KOPT-K1 (cell line): ENCODE measurements at regions not wholly inside any gene's neighbourhood (a gene's known extent, or its start where the extent isn't known, plus 50 kb on each side); places are given as distances from the start of the nearest gene placed in this dataset.

Experiments used
- H3K27ac ChIP-seq: fragments of 200-600 bp; sonication (generic); 2 replicates; pipeline ENCODE4 v1.5.1; 2016; ENCODE audit warnings: antibody characterized with exemption, mild to moderate bottlenecking, low read depth, low read length; ENCODE audit not compliant: poor library complexity, severe bottlenecking
- H3K36me3 ChIP-seq: fragments of 200-600 bp; sonication (generic); 2 replicates; pipeline ENCODE4 v1.5.1; 2017; ENCODE audit warnings: antibody characterized with exemption, mild to moderate bottlenecking, low read length, moderate library complexity; ENCODE audit not compliant: insufficient read depth
- H3K9me3 ChIP-seq: fragments of 200-600 bp; sonication (generic); 2 replicates; pipeline ENCODE4 v1.5.1; 2017; ENCODE audit warnings: antibody characterized with exemption, low read length, mild to moderate bottlenecking; ENCODE audit not compliant: insufficient read depth, poor library complexity, severe bottlenecking

DNA sequence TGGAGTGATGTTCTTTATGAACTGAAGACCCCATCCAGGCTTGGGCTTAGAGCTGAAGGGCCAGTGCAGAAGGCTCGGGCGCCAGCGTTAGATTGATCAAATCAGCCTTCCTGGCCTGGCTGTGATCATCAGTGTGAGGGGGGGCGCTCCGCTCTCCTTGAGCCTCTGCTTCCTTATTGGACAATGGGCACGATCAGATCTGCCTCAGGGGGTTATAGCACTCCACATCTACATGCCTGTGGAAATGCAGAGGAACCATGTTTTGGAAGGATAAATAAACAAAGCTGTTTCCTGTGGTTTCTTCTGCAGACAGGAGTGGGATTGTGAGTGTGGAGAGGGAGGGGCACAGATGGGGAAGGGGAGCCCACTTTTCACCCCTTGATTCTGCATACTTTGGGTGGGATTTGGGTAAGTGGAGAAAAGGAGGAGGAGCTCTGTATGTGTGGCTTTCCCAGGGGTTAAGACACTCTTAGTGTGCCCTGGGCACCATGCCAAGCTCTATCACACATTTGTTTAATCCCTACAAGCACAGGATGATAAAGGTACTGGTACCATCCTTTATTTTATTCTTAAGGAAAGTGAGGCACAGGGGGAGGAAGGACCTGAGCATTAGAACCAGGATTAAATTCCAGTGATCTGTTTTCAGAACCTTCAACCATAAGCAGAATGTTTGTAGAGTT is 150.5 kb downstream of the EN1 start:
- H3K36me3 ChIP-seq = no peaks in the 10 kb centered on the region
- no peaks in the 10 kb centered on the region for H3K9me3 ChIP-seq
- H3K27ac ChIP-seq = no peak overlapping the region

- no peaks in the 10 kb centered on the region for H3K9me3 ChIP-seq
- H3K27ac ChIP-seq = no peak overlapping the region
- H3K36me3 ChIP-seq = no peaks in the 10 kb centered on the region
Measured at GRCh38 chr2:118693287-118693822, 154.1 kb downstream of the EN1 start.

DNA sequence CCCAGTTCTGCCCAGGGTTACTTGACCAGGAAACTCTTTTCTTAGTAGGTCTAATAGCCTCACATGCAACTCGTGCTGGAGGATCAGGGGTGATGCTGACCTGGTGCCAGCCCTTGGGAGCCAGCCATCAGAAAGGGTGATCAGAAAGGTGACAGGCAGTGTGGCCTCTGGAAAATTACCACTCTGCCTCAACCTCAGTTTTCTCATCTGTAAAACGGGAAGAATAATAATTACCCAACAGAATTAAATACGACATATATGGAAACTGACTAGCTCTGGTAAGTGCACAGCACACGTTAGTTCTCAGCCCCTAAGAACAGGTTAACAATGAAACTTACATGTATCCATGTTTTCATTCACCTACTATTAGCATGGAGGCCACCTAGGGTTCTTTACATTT is 157.6 kb downstream of the EN1 start:
- Histone ChIP-seq H3K27ac (no peak overlapping the region), H3K36me3 (no peaks in the 10 kb centered on the region)

DNA sequence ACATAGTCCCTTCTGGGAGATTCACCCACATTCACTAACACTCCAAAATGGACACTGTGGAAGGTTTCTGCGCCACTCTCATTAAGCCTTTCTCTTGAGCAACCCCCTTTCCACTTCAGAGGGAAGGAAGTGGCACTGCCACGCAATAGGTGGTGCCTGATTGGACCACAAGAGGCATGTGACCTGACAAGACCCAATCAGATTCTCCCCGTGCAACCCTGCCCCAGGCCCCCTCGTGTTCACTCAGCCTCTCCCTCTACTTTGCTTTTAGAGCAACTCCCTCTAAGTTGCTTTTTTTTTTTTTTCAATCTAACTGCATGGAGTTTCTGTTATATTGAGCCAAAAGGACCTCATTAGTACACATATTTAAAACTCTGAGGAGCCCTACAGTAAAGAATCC is 158.0 kb downstream of the EN1 start:
- Histone ChIP-seq H3K27ac (no peak overlapping the region), H3K36me3 (no peaks in the 10 kb centered on the region)

More for the DNA sequence above, 157.6 kb downstream of the EN1 start:
- H3K9me3 ChIP-seq = no peaks in the 10 kb centered on the region

GRCh38 chr2:118689033-118689432 is 158.4 kb downstream of the EN1 start:
- no peak overlapping the region for H3K27ac ChIP-seq
- H3K36me3 ChIP-seq = no peaks in the 10 kb centered on the region
- no peaks in the 10 kb centered on the region for H3K9me3 ChIP-seq

More for the DNA sequence above, 158.0 kb downstream of the EN1 start:
- H3K9me3 ChIP-seq = no peaks in the 10 kb centered on the region

GRCh38 chr2:118687698-118688097 is 159.8 kb downstream of the EN1 start:
- H3K27ac ChIP-seq = no peak overlapping the region

GRCh38 chr2:118687192-118687591 is 160.3 kb downstream of the EN1 start:
- no peak overlapping the region for H3K27ac ChIP-seq
- no peaks in the 10 kb centered on the region for H3K36me3 ChIP-seq

More at GRCh38 chr2:118687698-118688097, 159.8 kb downstream of the EN1 start:
- H3K9me3 ChIP-seq = no peaks in the 10 kb centered on the region
- H3K36me3 ChIP-seq = no peaks in the 10 kb centered on the region

GRCh38 chr2:118686346-118686745 is 161.1 kb downstream of the EN1 start:
- Histone ChIP-seq H3K27ac (no peak overlapping the region), H3K9me3 (no peaks in the 10 kb centered on the region)

More at GRCh38 chr2:118687192-118687591, 160.3 kb downstream of the EN1 start:
- no peaks in the 10 kb centered on the region for H3K9me3 ChIP-seq

DNA sequence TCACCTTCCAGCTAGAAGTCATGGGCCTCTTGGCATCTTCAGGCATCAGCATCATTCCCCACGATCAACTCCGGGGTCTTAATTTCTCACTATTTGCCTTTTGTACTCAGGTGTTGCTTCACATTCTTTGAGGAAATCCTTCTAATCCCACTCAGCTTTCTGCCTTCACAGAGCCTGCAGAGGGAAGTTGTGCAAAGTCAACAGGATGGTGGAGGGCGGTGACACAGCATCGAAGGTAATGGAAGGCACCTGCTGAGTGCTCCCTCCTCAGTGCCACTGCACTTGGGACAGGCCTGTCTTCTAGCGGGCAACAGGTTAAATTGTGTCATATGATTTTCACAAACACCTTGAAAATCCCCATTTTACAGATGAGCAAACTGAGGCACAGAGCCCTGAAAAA is 164.0 kb downstream of the EN1 start:
- no peak overlapping the region for H3K27ac ChIP-seq
- no peaks in the 10 kb centered on the region for H3K36me3 ChIP-seq
- H3K9me3 ChIP-seq = no peaks in the 10 kb centered on the region

More at GRCh38 chr2:118686346-118686745, 161.1 kb downstream of the EN1 start:
- H3K36me3 ChIP-seq = no peaks in the 10 kb centered on the region

DNA sequence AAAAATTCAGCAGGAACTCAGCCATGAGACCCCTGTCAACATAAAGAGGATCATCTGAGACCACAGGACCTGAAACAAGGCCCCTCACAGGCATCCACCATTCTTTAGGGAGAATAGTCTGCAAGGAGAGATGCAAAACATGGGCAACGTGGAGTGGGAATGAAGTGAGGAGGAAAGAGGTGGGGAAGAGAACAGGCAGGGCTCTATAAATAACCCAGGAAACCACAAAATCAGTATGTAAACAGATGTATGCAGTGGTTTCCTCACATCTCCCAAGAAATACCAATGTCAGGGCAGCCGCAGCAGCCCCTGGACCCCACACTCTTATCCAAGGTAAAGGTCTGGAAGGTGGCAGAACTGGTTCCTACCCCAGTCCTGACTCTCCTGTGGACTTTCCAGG is 168.5 kb downstream of the EN1 start:
- no peak overlapping the region for H3K27ac ChIP-seq
- no peaks in the 10 kb centered on the region for H3K36me3 ChIP-seq
- no peaks in the 10 kb centered on the region for H3K9me3 ChIP-seq

- Histone ChIP-seq H3K36me3 (no peaks in the 10 kb centered on the region), H3K9me3 (no peaks in the 10 kb centered on the region), H3K27ac (no peak overlapping the region)
Measured at GRCh38 chr2:118677546-118677945, 169.9 kb downstream of the EN1 start.

GRCh38 chr2:118675531-118675930 is 171.9 kb downstream of the EN1 start:
- no peaks in the 10 kb centered on the region for H3K9me3 ChIP-seq
- H3K36me3 ChIP-seq = no peaks in the 10 kb centered on the region

GRCh38 chr2:118672571-118673158 is 174.8 kb downstream of the EN1 start:
- no peaks in the 10 kb centered on the region for H3K36me3 ChIP-seq
- no peak overlapping the region for H3K27ac ChIP-seq
- no peaks in the 10 kb centered on the region for H3K9me3 ChIP-seq

More at GRCh38 chr2:118675531-118675930, 171.9 kb downstream of the EN1 start:
- H3K27ac ChIP-seq = no peak overlapping the region

DNA sequence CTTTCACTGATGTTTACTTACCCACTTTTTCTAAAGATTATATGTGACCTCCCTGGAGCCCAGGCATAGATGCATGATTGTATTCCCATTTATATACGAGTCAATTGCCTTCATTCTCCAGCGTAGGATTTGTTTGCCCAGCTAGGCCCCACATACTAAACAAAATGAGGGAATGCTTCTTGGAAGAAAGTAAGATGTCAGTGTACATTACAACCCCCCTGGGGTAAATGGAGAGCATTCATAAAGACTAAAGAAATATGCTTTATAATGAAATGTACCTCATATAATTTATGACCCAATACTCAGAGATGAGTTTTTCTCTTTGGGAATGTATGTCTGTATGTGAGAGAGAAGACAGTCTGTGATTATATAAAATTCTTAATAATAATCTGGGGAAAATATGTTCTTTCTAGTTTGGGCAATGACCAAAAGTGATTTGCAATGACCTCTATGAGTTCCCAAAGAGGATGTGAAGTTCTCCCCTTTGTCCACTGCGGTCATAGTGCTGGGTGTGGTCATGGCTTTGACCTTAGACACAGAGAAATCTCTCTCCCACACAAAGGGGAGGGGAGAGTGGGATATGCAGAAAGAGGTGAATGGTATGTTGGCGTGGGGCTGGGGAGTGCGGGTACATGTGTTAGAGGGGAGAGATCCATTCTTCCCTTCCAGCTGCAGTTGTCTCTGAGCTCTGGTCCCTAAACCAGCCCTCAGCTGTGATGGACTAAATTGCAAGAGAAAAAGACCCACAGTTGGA is 175.6 kb downstream of the EN1 start:
- Histone ChIP-seq H3K9me3 (no peaks in the 10 kb centered on the region), H3K27ac (no peak overlapping the region), H3K36me3 (no peaks in the 10 kb centered on the region)

DNA sequence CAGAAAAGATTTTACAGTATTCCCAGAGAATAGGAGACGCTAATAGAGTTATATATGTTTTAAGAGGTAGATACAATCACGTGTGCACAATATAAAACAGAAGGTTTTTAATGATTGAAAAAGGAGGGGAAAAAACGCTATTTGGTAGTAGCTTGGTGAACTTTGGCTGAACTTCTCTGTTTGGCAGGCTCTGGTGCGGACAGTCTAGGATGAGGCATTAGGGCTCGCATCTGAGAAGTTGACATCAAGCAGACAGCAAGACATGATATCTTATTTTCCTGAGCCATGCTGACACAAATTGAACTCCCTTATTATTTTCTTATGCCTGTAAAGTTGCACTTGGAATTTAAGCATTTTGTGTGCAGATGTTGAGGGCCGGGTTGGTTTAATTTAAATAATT is 176.6 kb downstream of the EN1 start:
- Histone ChIP-seq H3K36me3 (no peaks in the 10 kb centered on the region), H3K27ac (no peak overlapping the region), H3K9me3 (no peaks in the 10 kb centered on the region)
